Globus pallidus (tissue), 1 donor: ENCODE measurements at regions not wholly inside any gene's neighbourhood (a gene's known extent, or its start where the extent isn't known, plus 50 kb on each side); places are given as distances from the start of the nearest gene placed in this dataset.

ENCODE experiments used
- DNase-seq: peaks from one replicate; pipeline ENCODE4 v3.0.0-alpha.2; 2015; ENCODE audit warnings: low spot score

DNA sequence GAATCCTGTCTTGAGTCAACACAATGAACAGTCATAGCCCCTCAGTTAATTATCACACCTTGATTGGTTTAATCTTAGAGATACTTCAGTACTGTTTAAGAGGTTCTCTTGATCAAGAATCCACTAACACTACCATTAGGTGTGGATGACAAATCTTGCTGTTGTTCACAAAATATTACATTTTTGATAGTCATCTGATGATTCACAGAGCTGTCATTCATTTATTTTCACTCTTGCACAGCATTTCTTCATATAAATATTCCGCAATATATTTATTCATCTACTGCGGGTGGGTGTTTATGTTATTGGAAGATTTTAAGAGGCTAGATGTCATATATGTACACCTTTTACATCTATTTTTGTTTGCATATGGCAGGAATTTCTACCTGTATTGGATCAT, 1138.1 kb upstream of the PRKX start:
- DNase-seq, result no peak

DNA sequence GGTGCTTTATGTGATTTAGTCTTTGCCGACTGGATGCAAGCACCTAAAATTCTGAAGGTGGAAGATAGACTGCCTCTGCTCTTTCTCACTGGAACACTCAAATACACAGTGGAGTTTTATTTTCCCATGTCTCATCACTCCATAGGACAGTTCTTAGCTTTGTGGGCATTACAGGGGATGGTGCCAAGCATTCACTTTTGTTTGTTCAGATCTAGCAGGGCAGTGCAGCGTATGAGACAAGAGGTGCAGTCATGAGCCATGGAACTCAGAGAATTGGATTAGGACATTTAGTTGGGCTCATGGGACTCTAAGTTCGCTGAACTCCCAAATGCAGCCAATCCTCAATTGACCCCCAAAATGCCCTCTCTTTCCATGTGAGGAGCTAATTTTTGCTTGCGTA, 1136.9 kb upstream of the PRKX start:
- peak; percentile 83 for DNase-seq

DNA sequence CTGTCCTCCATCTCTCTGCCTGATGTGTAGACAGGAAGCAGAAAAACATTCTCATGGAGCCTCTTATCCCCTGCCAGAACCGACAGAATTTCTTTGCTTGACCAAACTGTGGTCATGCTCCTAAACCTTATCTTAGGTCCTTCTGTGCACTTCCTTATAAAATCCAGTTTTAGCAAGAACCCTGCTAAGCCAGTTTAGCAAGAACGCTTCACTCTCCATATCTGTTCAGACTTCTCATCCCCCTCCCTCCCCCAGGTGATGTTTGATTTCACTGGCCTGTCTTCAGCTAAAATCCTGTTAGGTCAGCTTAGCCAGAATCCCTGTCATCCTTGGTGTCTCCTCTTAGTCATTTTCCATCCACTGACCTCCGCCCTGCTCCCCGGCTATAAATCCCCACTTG, 1130.9 kb upstream of the PRKX start:
- DNase-seq, result no peak

DNA sequence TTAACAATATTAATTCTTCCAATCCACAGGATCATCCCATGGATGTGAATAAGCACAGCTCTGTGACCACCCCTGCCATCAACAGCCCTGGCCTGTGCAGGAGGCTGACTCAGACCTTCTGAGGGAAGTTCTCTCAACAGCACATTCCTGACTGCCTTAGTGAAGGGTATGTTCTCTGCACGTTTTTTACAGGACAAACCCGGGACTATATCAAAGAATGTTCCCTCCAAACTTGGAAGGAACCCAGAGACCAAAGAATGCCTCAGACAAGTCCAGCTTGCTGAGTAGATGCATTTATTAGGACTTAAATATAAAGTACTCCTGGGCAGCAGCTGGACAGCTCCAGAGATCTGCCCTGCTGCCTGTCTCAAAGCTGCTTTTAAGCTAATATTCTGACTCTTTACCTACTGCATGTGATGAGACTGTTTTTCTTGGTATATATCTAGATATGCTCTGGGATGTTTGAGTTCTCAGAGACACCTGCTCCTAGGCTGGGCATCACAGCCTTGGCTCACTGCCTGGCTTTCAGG, 1127.8 kb upstream of the PRKX start:
- DNase-seq, result no peak

DNA sequence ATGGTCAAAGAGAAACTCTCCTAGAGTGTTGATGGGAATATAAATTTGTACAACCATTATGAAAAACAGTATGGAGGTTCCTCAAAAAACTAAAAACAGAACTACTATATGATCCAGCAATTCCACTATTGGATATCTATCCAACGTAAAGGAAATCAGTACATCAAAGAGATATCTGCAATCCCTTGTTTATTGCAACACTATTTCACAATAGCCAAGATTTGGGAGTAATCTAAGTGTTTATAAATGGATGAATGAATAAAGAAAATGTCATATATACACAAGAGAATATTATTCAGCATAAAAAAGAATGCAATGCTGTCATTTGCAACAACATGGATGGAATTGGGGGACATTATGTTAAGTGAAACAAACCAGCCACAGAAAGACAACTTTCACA, 1118.1 kb upstream of the PRKX start:
- DNase-seq, result no peak

DNA sequence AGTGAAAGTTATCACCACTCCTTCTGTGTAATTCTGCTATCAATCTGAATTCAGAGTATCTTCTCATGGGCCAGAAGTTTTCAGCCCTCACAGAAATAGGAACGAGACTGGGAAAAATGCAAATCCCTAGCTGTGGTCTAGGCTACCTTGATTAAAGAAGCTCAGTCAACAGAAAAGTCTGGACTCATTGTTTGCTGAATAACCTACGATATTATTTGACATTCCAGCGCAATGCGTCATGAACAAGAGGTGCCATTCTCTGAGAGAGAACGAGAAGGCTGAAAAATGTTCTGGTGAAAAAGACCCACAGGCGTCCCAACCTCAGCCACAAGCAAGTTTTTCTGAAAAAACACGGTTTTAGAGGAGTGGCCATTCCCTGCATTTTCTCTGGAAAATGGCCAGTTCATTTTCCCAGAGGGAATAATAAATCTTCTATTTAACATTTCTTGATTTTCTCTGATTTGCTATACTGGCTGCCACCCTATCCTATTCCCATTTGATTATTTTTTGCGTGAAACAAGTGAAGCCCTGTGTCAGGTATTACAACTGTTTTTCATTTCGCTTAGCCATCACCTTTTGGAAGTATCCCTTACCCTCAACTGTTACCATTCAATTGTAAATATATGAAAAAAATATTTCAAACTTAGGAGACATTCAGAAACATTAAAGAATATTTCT, 1117.6 kb upstream of the PRKX start:
- no peak for DNase-seq

DNA sequence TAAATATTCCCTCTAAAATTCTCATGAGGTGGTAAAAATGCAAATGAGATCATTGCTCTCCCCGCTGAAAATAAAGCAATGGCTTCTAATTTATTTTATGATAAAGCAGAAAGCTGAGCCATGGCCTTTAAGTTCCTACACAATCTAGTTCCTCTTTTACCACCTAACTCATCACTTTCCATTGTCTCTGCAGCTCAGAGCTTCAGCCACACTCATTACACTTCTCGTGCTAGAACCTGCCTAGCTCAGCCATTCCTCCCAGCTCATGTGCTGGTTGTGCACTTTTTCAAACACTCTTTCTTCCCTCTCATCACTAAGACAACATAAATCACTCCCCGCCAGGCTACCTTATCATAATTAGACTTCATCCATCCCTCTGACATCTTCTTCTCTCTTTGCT, 1112.1 kb upstream of the PRKX start:
- DNase-seq, result no peak

DNA sequence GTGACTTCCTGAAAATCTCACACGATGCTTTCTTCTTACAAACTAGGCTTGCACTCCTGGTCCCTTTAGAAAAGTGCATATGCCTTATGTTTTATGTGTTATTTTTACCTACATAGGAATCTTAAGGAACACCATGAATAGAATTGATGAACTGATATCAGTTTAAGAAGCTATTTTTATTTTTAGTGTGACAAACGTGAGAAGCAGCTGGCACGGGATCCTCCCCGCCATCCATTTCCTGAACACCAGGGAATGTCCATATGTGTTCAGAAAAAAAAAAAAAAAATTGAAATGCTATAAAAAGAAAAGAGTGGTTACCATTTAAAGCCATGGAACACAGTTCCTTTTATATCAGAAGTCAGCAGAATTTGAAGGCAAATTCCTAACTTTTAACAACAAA, 1096.1 kb upstream of the PRKX start:
- DNase-seq, result no peak

DNA sequence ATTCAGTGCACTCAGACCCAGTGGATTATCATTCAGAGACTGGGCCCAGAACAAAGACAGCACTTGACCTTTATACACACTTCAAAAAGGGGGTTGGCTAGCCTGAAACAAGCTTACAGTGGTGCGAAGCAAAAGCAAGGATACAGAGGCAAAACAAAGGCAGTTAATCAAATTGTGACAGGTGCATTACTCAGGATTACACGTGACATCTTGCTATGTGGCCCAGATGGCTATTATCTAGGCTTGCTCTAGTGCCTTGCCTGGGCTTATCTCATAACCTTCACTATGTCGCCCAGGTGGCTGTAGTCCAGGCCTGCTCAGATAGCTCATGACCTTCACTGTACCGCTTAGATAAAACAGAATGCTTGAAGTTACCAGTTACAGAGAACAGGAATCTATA, 1092.1 kb upstream of the PRKX start:
- DNase-seq, result no peak

DNA sequence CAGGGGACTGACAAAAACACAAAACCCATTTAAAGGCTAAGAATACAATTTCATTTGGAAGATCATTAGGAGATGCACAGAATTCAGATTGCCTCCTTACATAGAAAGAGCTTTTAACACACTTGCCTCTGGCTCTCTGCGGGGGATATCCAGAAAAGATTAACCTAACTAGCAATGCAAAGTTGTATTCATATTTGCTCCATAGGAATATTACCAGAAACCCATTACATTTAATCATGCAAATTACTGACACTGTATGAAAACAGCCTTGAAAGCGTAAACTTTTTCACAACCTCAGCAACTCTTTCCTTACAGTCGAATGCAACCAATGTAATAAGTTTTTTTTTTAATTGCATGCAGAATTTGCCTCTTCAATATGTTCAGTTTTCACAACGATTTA, 1087.3 kb upstream of the PRKX start:
- no peak for DNase-seq

DNA sequence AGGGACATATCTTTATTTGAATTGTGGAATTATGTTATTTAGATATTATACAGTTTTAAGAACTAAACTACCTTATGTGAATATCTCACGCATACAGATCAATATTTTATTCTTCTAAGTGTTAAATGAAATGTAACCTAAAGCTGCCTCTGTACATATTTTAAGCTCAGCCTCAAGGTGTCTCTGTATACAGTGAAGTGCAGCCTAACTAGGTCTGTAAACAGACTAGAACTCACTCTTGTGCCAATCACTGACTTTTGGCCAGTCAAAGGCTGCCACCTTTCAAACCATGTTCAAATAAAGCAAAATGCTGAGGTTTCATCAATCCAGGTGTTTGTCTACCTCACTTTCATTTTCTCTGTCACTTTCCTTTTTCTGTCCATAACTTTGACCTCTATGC, 1074.5 kb upstream of the PRKX start:
- no peak for DNase-seq

DNA sequence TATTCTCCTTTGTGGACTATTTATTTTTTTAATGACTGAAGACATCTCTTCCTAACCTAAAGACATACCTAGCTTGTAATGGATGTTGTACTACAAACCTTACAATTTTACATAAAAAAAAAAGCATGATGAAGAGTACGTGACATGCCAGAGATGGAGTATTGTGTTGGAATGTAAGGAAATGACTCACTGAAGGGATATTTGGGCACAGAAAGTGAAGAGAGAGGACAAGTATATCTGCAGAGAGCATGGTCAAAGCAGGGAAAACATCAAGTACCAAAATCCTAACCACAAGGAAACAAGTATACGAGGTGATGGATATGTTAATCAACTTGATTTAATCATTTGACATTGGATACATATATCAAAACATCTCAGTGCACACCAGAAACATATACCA, 1051.4 kb upstream of the PRKX start:
- no peak for DNase-seq

DNA sequence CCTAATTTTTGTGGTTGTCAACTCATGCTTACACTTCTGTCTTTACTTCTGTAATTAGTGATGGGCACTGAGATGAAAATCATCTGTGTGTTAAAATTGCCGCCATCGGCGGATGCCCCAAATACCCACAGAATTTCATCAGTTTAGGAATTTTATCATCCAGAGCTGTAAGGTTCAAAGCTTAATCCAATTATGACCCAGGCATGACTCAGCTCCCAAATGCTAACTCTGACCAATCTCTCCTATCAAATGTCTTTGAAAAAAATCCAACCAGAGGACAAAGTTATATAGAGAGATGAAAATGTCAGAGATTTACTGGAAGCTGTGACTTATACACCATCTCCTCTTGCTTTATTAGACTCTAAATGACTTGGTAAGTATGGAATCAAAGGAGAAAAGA, 1048.7 kb upstream of the PRKX start:
- no peak for DNase-seq

DNA sequence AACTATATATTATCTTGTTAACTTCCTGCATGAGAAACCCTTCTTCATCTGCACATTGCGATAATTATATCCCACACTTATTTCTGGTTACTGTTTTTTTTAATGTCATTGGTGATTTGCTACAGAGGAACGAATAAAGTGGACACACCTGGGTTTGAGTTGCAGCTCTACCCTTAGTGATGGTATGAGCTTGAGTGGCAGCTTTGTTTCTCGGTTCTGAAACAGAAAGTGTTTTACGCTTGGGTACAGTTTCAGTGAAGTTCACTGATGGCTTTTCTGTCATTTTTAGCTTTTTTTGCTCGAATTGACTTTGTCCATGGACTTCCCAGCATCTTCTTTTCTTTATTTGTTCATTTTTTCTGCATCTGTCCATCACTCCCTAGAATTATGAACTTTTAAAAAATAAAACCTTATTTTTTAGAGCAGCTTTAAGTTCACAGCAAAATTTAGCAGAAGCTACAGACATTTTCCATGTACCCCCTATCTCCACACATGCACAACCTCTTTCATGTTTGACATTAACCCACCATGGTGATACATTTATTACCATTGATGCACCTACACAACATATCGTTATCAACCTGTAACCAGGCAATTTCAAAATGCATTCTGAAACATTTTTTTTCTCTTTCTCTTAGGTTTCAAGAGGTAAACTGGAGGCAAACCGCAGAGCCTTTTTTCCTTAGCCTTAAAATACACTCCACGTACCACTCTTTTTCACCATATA, 1041.6 kb upstream of the PRKX start:
- no peak for DNase-seq

DNA sequence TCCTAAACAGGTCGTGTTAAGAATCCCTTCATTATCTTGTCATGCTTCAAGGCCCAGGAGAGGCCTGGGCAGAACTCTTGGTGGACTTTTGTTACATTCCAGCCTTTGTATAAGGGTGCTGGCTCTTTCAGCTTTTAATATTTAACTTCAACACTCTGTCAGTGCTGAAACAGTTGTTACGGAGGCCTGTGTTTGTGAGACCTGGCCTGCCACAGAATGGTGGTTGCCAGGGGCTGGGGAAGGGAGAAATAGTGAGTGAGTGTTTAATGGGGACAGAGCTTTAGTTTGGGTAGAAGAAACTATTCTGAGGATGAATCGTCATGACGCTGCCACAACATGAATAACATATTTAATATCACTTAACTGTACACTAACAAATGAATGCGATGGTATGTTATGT, 1027.6 kb upstream of the PRKX start:
- no peak for DNase-seq

DNA sequence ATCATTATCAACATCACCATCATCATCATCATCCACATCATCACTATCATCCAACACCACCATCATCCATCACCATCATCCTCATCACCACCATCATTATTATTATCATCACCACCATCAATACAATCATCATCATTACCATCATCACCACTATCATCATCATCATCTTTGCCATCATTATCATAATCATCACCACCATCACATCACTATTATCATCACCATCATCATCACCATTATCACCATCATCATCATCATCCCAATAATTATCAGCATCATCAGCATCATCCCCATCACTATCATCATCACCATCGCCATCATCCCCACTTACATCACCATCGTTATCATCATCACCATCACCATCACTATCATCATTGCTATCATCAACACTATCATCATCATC, 1021.9 kb upstream of the PRKX start:
- no peak for DNase-seq

DNA sequence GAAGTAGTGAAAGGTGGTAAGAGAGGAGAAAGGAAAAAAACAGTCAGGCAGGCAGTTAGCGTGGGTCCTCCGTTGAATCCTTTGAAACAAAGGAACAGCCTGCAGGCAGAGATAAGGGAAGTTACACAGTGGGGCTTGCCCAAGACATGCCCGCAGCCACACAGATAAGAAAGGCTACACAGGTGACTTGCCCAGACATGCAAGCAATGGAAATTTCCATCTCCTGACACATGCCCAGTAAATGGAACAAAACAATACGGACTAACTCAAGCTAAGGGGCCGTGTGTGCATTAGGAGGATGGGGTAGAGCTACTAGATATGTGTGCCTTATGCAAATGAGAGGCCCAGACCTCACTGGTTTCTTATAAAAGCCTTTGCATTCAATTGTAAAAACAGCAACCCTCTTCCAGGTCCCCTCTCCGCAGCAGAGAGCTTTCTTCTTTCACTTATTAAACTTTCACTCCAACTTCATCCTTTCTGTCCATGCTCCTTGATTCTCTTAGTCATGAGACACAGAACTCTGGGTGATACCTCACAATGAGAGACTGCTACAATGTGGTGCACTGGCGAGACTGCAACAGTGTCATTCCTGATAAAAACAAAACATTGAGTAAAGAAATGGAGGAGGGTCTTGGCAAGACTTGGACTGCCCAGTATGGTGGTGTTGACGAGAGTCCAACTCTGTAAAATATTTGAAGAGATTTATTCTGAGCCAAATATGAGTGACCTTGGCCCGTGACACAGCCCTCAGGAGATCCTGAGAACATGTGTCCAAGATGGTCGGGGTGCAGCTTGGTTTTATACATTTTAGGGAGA, 997.4 kb upstream of the PRKX start:
- DNase-seq, result peak; percentile 5

DNA sequence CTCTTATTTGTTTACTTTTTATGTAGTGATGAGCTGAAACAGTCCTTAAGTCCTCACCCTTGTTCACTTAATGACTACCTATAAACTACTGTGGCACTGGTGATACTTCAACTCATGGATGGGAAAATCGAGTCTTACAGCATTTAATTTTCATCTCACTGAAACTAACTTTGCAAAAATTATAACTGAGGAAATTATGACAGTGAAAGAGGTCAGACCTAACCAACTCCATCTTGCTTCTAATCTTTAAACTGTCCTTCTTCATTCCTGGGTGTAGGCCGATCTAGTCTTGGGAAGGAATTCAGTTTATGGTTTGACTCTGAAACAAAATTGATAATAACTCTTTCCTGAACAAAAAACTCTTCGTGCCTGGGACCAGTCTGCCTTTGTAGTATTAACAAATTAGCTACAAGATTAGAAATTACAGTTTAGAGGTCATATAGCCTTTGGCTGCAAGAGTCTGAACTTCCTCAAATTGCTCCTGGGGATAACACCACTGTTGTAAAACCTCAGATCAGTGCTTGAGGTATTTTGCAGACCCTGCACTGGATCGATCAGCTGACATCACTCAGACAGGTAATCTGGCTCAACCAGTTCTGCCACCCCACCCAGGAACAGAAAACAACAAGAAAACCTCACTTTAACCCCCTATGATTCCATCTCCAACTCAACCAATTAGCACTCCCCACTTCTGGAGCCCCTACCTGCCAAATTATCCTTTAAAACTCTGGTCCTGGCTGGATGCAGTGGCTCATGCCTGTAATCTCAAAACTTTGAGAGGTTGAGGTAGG, 995.7 kb upstream of the PRKX start:
- DNase-seq, result no peak

DNA sequence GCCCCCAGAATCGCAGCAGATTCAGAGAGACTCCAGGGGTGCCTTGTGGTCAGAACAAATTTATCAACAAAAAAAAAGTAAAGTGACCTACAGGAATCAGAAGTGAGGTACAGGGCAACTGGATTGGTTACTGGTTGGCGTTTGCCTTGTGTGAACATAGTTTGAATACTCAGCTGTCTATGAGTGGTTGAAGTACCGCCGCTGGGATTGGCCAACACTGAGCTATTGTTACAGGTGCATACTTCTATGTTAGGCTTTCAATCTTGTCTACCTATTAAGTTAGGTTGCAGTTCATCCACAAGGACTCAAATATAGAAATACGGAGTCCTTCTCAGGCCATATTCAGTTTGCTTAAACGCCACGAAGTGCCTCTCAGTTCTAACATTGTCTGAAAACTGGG, 993.5 kb upstream of the PRKX start:
- DNase-seq, result no peak

DNA sequence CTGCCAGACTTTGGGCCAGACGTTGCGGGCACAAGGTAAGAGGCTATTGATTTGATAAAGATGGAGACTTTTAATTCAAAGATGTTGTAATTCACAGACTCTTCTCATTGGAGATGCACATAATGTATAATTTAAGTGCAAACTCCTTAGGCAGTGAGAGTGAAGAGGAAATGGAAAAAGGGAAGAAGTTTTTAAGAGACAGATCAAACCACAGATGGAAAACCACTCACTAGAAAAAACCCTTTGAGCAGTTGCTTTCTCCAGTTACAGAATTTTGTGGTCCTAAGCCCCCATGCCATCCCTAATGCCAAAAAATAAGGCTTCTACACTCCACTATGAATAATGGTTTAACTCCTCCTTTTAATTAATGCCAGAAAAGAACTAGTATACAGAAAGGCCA, 977.1 kb upstream of the PRKX start:
- no peak for DNase-seq

DNA sequence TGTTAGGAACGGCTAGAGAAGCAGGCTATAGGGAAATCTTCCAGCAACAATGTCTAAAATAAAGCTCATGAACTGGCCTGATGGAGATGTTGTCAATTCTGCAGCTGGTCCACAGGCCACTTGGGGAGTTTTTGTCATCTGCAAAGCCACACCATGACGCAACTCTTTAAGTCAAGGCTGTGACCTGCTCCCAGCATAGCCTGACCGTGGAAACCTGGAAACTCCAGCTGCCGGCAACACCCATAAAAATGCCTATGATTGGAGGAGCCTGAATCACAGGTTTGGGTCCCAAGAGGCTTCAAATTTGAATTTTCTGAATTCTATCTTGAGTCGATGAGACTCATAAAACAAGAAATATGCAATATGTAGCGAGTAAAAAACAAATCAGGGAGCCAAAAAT, 969.2 kb upstream of the PRKX start:
- no peak for DNase-seq

DNA sequence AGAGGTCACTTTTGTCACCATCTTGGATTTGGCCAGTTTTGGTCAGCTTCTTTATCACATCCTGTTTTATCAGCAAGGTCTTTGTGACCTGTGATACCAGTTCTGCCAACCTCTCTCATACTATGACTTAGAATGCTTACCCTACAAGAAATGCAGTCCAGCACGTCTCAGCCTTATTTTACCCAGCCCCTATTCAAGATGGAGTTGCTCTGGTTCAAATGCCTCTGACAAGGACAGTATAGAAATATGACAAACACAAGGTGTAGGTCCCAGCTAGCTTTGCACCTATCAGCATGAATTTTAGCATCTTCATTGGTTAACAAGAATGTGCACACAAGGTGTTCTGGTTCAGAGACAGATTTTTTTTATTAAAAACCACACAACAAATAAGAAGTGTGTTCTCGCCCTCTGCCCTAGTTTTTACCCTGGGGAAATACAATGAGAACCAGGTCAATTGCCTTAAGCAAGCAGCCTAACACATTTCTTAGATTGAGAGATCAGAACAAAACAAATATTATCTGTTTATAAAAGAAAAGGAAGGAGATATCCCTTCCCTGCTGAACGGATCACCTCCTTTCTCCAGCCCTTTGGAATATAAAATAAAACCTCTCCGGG, 962.3 kb upstream of the PRKX start:
- DNase-seq, result no peak
